ENCODE measurements at regions not wholly inside any gene's neighbourhood (a gene's known extent, or its start where the extent isn't known, plus 50 kb on each side); places are given as distances from the start of the nearest gene placed in this dataset.
A peak's percentile ranks its signal among the peaks of the same experiment; 100 is the strongest.
"Not testable (repeated sequence)": the region's sequence is repeated elsewhere in the genome, so short reads cannot be mapped to it uniquely, and the experiment has no call there.

DNA sequence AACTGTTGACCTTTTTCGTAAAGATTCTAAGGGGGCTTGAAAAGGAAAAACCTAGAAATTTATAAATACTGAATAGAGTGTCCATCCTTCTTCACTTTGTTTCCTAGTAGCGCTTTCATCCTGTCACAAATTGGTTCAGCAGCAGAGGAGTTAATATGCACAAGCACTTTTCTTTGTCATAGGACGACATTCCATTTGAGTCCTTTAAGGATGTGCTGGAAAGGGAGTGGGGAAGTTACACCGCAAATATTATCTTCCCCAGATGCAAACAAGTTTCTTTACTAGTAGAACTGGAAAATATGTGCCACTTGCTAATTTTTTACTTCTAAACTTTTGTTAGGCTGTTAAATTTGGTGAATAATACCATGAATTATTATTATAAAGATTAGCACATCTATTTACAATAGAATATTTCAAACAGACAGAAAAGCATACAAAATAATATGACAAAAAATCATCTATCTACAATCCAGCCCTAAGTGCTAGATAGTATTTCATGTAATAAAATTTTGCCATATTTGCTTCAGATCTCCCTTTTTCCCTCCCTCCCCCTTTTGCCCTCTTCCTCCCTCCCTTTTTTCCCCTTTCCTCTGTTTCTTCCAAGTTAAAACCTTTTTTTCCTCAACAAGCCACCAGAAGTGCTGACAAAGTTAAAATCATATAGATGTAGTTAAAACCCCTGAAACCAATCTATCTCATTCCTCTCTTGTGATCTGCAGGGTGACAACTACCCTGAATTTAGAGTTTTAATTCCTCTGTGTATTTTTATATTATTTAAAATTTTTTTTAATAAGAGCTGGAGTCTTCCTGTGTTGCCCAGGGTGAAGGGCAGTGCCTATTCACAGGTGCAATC is 50.5 kb upstream of the MAP4K3 start:
- no peak for DNase-seq (ENCODE audit: low read depth in 2 of 2)

DNA sequence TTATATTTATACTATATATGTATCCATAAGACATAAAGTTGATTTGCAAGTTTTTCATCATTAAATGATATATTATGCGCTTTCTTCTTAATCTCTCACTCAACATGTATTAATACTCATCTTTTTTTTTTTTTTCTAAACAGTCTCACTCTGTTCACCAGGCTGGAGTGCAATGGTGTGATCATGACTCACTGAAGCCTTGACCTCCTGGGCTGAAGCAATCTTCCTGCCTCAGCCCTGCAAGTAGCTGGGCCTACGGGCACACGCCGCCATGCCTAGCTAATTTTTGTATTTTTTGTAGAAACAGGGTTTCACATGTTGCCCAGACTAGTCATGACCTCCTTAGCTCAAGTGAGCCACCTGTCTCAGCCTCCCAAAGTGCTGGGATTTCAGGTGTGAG is 51.4 kb upstream of the MAP4K3 start:
- no peak for DNase-seq (ENCODE audit: low read depth in 2 of 2)

DNA sequence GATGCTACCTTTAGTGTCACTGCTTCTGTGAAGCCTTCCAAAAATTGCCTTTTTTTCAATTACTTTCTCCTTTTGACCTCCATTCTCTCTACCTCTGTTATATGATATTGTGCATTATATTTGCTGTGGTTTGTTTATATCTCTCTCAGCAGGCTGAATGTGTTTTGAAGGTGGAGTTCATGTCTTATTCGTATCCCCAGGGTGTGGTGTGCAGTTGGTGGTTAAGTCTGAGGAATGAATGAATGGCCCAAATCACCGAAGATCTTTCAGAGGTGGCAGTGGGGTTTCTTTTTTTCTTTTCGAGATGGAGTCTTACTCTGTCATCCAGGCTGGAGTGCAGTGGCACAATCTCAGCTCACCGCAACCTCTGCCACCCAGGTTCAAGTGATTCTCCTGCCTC is 53.5 kb upstream of the MAP4K3 start:
- no peak for DNase-seq (ENCODE audit: low read depth in 2 of 2)

DNA sequence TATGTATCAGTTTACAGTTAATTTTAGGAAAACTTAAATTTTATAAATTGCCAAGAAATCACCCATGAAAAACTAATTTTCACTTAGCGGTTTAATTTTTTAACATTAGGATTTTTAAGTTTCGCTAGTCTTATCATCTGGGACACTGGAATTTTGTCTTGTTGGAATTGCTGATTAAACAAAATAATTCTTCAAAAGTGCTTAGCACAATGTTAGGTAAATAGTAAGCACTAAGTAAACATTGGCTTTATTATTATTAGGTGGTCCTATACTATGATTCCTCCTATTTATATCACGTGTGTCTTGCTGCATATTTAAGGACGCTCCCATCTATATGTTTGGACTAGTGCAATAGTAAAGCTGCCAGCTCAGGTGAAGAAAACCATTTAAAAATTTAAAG is 54.6 kb upstream of the MAP4K3 start:
- no peak for DNase-seq (ENCODE audit: low read depth in 2 of 2)

DNA sequence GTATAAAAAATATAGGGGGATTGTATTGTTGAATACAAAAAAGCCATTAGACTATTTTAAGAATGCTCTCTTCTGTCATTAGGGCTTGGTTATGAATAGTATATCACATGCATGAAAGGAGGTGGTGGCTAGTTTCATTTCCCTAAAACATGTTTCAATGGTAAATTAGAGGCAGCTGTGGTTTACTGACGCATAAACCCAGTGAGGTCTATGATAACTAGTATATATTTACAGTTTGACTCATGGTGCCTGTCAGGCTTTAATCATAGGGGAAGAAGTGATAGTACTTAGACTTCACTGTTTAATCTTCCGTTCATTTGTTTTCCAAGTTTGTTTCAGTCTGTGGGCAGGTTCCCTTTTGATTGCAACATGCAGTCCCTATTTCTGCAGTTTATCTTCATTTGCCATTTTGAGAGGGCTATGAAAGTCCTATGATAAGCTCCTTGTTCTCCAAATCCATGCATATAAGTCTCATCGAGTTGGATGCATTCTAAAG is 55.1 kb upstream of the MAP4K3 start:
- no peak for DNase-seq (ENCODE audit: low read depth in 2 of 2)

DNA sequence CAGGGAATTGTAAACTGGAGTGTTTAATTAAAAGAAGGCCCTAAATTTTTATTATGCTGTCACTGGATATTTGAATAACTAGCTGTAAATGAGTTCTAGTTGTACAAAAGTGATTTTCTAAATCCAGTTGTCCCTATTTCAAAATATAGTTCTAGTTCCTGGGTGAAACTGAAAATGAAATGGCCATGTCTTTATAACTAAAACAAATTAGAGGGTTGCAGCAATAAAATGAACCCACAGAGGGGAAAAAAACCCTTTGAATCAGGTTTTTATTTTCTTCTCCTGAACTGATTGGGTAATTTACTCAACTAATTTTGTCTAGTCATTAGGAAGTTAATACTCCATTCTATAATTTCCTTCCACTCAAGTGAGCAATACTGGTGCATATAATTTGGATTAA is 55.6 kb upstream of the MAP4K3 start:
- no peak for DNase-seq (ENCODE audit: low read depth in 2 of 2)

DNA sequence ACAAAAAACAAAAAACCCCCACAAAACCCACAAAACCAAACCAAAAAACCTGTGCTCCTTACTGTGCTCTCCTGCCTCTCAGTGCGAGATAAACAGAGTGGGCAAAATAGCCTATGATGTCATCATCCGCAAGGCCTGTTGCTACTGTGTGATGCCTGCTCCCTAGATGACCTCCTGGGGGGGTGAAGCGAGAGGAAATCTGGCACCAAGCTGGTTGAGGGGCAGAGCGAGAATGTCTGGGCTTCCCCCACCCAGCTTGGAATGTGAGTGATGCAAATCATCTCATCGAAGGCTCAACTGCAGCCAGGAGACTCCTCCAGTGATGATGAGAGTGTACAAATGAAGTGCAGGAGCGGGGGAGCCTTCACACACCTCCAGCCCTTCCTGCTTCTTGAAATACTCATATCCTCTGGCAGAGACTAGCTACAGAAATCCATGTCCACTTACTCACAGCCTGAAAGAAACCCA is 57.7 kb upstream of the MAP4K3 start:
- no peak for DNase-seq (ENCODE audit: low read depth in 2 of 2)

DNA sequence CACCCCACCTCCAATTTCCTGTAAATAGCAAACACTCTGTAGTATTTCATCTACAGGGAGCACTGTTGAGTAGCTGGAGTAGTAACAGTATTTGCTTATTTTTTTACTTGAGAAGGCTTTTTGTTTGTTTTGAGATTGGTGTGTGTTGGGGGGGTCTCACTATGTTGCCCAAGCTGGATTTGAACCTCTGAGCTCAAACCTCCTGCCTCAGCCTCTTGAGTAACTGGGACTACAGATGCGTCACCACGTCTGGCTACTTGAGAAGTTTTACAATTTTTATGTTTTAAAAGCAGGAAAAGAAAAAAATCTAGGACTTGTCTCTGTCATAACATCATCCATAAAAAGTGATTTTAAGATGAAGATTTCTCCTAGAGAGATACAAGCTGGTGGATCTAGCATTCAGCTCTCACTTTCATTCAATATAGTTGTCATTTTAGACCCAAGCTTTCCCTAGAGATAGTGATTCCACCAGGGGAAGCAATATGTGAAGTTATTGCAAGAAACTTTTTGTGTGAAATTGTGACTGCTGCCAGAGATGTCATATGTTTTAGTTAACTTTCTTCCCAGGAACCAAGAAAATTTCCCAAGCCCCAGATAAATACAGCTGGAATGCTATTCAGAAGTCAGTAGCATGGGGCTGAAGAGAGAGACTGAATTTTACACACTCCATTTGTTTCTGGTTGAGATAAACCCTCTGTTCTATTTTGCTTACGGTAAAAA is 60.2 kb upstream of the MAP4K3 start:
- DNase-seq (ENCODE audit: low read depth in 2 of 2), result no peak

DNA sequence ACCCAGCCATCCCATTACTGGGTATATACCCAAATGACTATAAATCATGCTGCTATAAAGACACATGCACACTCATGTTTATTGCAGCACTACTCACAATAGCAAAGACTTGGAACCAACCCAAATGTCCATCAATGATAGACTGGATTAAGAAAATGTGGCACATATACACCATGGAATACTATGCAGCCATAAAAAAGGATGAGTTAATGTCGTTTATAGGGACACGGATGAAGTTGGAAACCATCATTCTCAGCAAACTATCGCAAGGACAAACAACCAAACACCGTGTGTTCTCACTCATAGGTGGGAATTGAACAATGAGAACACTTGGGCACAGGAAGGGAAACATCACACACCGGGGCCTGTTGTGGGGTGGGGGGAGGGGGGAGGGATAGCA is 61.1 kb upstream of the MAP4K3 start:
- not testable (repeated sequence) for DNase-seq (ENCODE audit: low read depth in 2 of 2)

DNA sequence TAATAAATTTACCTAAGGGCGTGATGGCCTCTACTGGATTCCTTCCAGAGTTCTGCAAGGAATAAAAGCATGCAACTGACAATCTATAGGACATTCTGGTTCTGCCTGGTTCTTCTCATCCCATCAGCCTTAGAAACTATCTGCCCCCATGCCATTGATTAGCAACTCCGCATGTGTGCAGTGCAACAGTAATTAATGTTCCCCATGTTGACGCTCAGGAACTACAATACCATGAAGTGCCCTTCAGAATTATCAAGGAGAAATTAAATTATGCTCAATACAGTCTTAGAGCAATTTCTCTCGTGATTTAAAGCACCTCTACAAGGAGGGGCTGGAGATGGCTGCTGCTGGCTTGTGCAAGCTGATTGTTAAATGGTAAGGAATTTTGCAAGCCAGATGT is 61.7 kb upstream of the MAP4K3 start:
- DNase-seq (ENCODE audit: low read depth in 2 of 2), result no peak

DNA sequence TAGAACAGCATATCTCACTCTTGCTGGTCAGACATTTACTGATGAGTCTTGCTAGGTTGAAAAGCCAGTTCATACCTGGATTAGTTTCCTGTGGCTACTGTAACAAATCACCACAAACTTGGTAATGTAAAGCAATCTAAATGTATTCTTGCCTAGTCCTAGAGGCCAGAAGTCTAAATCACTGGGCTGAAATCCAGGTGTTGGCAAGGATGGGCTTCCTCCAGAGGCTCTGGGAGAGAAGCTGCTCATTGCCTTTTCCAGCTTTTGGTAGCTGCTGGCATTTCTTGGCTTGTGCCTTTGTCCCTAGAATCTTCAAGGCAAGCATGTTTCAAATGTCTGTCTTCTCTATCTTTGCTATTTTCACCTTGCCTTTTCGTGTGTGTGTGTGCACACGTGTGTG is 62.3 kb upstream of the MAP4K3 start:
- no peak for DNase-seq (ENCODE audit: low read depth in 2 of 2)

DNA sequence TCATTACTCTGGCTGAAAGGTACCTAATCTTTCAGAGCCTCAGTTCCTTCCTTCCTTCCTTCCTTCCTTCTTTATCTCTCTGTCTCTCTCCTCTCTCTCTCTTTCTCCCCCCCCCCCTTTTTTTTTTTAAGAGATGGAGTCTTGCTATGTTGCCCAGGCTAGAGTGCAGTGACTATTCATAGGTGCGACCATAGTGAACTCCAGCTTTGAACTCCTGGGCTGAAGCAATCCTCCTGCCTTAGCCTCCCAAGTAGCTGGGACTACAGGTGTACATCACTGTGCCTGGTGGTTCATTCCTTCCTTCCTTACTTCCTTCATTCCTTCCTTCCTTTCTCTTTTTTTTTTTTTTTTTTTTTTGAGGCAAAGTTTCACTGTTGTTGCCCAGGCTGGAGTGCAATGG is 64.3 kb upstream of the MAP4K3 start:
- no peak for DNase-seq (ENCODE audit: low read depth in 2 of 2)

DNA sequence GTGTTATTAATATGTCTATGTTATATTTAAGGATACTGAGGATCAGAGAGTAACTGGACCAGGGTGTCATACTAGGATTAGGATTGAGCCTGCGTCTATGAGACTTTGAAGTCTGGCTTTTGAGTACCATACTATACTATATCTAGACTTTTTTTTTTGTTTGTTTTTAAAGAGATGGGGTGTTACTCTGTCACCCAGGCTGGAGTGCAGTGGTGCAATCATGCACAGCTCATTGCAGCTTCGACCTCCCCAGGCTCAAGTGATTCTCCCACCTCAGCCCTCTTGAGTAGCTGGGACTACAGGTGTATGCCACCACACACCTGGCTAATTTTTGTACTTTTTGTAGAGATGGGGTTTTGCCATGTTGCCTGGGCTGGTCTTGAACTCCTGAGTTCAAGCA is 66.2 kb upstream of the MAP4K3 start:
- DNase-seq (ENCODE audit: low read depth in 2 of 2), result no peak

DNA sequence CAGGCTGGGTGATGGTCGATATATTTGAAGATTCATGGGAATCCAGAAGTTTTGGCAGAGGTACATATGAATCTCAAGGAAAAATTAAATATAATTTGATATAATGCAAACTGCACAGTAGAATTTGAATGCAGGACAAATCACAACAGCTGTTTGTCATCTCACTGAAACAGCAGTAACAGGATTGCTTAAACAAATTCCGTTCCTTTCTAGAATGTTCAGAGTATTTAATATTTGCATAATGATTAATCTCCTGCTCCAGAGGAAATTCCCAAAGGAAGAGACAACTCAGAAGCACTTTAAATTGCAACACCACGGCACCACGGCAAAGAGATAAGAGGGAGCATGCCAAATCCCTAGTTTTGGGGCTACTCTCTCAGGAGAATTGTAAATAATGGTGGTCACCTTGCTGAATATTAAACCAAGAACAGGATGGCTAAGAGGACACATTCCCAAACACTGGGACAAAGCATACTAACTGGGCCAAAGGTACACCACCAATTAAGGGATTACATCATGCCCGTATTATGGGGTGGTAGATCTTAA is 67.8 kb upstream of the MAP4K3 start:
- DNase-seq (ENCODE audit: low read depth in 2 of 2), result no peak

DNA sequence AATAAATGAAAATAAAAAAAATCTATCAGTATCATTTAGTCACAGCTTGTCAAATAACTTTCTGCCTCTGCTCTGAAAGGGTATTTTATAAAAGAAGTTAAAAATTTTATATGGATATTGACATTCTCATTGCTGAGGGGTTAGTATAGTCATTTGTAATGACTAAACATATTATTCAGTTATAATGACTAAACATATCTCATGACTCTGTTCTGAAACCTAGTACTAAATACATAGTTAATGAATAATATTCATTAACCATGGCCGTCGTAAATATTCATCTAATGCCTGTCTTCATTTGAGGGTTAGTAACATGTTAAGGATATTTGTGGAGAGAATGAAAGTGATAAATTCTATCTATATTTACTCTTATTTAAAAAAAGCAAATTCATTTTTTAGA is 69.1 kb upstream of the MAP4K3 start:
- DNase-seq (ENCODE audit: low read depth in 2 of 2), result no peak

DNA sequence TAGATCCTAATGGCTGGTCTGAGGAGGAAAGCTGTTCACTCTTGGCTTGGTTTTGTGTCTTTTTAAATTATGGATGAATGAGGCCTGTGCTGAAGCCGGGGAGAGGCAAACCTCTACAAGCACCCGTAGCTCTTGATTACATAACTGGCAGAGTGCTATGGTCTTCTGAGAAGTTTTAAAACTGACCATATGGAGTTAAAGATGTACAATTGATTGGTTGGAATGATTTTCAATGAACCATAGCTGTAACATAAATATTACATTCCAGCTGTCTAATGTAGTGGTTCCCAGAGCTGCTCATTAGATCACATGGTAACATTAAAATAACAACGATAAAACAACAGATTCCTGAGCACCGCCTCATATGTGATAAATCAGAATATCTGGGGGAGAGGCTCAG is 71.1 kb upstream of the MAP4K3 start:
- DNase-seq (ENCODE audit: low read depth in 2 of 2), result no peak

DNA sequence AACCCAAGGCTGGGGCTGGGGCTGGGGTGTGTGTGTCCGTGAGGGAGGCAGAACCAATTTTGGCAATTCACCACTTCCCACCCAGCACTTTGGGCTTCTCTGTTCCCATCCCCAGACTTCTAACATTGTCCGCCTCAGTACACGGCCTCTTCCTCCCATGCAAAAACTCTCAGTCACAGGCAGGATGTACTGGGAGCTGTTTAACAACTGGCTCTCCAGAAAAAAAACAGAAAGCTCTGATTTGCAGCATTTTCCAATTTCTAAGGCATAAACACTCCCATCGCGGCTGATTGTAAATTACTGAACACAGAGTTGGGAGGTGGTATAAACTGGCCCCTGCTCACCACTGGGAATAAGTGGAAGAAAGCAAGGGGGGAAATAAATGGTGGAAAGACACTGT is 73.1 kb upstream of the MAP4K3 start:
- no peak for DNase-seq (ENCODE audit: low read depth in 2 of 2)

DNA sequence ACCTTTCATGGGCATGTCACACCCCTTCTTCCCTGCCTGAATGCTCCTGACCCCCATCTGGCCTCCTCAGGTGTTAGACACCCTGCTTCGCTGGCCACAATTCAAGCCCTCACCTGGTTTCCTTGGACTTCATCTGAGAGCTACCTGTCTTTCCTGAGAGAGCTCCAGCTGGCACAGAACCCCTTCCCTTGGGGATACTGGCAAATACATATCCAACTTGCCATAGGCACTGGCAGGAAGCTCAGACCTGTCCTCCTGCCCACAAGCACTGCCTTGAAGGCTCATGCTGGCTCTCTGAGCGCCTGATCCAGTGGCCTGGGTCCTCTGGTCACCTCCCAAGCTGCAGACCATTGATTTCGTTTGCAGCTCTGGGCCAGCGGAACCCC is 74.1 kb upstream of the MAP4K3 start:
- DNase-seq (ENCODE audit: low read depth in 2 of 2), result no peak

DNA sequence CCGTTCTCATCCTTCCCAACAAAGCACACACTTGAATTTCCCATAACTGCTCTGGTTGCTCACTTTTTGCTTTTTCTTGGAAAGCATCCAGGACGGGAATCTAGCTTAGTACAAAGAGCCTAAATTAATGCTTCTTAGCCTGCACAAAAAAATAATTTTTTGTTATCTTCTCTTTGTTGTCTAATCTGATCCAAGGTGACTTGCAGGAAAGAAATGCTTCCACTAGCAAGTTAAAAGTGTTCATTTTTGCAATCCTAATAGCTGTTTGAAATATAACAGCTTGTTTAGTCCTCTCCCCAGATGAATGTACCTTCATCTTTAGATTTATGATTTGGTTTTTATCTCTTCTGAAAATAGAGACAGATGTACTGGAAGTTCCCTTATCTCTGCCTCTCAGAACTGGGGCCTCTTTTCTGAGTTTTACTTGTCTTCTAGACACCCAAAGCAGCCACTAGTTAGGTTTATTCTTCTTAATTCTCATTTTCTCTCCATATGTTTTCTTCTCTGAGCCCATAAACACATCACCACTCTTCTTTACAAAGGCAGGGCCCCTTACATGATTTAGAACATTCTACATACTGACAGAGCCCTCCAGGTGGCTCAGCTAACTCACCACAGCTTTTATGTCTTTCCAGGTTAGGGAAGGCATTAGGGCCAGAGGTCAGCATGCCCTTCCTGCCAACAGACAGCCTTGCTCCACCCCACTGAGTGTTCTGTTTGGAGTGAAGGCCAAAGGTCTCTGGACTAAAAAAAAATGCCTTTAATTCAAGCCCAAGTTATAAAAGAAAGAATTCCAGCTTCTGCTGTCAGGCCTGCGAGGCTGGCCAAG is 74.7 kb upstream of the MAP4K3 start:
- DNase-seq (ENCODE audit: low read depth in 2 of 2), result no peak

DNA sequence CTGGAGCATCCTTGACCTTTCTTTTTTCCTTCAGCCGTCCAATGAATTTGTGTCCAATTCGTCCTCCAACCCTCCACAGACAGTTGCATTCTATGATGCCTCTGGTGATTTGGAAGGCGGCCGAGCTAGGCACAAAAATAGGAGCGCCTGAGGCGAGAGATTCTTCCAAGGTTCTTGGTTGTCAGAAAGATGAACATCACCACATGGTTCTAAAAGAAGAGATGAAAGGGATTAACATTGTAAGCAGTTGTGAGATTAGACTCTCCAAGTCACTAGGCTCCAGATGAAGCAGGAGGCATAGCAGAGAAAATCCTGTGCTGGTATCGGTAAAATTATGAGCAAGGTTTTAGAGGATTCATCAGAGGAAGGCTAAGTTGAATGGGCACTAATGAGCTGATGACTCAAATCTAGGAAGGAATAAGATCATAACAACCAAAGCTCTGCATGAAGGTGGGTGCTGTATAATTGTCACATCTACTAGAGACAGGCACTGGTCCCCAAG is 75.4 kb upstream of the MAP4K3 start:
- no peak for DNase-seq (ENCODE audit: low read depth in 2 of 2)

DNA sequence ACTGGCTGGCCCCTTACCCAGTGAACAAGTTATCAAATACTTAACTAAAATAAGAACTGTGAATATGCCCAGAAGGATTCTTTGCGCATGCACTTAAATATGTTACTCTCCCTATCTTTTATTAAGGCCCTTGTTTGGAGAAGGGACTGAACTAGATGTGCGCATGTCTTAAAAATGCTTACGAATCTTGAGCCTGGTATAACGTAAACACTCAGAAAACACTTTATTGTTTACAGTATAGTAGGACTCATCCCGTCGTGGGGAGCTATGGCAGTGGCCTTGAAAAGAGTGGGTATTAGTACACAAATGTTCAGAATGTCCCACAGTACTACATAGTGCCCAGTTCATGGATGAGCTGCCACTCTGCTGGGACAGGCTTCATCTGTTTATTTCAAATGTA is 75.9 kb upstream of the MAP4K3 start:
- DNase-seq (ENCODE audit: low read depth in 2 of 2), result no peak

DNA sequence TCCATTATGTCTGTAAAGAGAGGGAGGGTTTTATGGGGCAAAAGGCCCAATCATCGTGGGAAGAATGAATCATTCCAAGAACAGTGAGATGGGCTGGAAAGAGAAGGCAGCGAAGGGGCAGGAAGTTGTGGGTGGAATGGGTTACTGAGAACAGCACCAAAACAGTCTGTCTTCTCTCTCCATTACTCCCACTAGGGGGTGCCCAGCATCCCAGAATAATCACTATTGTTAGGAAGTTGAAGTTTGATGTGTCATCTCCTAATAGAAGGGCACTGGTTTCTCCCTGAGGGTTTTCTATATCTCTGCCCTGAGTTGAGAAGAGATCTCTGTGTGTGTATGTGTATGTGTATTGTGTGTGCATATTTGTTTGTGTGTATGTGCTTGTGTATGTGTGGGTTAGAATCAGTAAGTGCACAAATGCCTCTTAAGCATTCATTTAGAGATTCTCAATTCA is 76.6 kb upstream of the MAP4K3 start:
- DNase-seq (ENCODE audit: low read depth in 2 of 2), result peak in 1 of 2 donors; percentile 33
